Dermis microvascular lymphatic vessel endothelial cell (primary cell): ENCODE measurements at regions not wholly inside any gene's neighbourhood (a gene's known extent, or its start where the extent isn't known, plus 50 kb on each side); places are given as distances from the start of the nearest gene placed in this dataset.

Source experiments
- DNase-seq, 2 donors: peaks; one replicate each; pipeline versions ENCODE4 v3.0.0 to v3.0.0-alpha.2; 2010; ENCODE audit warnings: low read depth in 2 of 2

DNA sequence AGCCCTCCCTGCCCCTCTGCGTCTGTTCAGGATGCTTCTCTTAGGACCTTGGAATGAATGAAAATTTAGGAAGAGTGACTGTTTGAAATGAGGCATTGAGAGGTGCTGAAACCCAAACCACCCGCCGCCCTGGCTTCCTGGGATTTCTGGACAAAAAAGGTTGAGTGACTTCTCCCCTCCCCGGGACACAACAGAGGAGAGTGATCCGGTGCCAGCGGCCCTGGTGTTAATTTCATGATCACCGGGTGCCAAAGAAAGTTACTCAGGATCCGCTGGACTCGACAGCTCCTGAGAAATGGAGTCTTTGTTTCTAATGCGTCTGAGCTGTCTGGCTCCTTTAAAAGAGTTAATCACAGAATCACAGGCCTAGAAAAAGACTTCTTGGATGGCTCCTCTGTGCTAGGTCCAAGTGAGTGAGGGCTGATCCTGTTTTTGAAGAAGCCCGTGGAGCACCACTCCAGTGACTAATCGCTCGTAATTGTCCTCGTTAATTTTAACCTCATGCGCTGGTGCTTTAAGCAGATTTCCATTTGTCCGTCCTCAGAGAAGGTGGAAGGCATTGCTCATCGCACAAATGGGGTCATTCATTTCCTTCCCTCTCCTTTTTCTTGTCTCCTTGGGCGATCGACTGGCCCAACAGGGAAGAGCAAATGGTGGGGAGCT lies 144.4 kb upstream of the ZFHX3 start:
- DNase-seq: no peak

DNA sequence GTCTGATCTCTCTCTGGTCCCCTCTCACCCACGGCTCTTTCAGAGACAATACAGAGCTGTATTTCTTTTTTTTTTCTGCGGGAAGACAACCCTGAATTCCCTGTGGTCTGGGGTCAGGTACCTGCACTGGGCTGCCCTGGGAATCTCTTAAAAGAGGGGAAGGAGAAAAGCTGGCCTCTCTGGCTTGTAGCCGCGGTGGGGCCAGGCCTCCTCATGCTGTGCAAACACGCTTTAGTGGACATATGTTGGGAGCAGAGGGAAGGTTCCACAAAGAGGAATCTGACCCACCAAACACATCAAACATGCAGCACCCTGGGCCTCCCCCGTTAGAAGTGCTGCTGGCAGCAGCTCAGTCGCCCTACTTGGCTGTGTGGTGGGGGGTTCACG lies 143.7 kb upstream of the ZFHX3 start:
- DNase-seq: no peak

DNA sequence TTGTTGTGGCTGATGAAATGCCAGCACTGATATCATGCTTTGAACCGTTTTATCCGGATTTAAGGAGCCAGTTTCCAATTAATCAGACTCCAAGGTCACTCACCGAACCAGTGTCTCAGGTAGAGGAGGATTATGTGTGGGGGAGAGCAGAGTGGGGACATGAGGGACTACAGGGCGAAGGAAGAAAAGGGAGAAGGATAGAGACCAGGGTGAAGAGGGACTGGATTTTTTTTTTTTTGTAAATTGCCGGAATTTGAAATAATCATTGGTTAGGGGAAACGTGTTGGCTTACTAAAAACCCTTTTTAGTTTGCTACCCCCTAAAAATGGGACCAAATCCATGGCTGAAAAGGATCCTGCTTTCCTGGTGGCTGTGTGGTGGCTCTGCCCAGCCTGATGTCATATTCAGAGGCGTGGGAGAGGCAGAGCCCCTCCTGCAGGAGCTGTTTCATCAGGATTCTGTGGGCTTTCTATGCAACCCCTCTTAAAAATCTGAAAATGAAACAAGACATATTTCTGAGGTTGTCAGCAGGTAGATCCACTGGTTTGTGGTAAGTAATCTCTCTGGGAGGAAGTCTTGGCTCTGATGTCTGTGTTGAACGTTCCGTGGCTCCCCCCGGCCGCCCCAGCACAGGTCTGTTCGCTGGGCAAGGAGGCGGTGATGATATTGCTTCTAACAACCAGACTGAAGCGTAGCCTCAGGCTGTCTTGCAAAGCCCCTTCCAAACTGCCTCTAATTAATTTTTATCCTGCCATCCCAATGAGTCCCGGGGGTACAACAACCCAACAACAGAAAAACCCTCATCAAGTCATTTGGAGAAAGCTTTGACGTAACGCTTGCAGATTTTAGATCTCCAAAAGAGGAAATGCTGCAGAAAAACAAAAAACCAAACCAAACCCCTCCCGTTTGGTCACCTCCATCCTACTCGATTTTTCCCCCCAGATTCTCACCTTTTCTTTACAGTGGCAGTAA lies 143.0 kb upstream of the ZFHX3 start:
- no peak for DNase-seq

DNA sequence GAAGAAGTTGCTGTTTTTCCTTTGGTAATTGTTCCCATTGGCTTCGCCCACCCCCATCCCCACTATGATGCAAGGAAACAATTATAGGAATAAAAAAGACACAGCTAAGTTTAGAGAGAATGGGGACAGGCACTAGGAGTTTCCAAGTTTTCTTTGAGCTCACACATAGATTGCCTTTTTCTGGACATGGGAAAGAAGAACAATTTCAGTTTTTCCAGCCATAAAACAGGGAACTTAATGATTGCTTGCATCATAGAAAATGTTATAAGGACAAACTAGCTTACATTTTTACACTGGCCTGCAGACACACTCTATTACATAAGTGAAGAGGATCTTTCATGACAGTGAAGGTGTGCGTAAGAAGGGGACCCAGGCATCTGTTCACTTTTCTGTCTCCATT lies 142.3 kb upstream of the ZFHX3 start:
- DNase-seq: no peak

DNA sequence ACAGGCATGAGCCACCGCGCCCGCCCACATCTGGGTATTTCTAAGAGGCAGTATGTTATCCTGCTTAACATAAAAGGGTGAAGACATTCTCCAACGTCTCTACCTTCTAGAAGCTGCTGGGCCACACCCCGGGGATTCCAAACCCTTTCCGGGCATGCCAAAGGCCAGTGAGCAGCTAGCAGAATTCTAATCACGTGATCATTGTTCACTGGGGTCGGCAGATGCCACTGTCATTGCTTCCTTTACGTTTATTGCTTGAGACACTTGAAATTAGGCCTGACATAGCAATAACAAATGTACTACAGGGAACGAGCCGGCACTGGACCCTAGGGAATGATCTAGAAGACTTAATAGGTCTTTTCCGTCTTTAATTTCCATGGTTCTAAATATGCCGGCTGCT lies 141.2 kb upstream of the ZFHX3 start:
- DNase-seq: no peak

DNA sequence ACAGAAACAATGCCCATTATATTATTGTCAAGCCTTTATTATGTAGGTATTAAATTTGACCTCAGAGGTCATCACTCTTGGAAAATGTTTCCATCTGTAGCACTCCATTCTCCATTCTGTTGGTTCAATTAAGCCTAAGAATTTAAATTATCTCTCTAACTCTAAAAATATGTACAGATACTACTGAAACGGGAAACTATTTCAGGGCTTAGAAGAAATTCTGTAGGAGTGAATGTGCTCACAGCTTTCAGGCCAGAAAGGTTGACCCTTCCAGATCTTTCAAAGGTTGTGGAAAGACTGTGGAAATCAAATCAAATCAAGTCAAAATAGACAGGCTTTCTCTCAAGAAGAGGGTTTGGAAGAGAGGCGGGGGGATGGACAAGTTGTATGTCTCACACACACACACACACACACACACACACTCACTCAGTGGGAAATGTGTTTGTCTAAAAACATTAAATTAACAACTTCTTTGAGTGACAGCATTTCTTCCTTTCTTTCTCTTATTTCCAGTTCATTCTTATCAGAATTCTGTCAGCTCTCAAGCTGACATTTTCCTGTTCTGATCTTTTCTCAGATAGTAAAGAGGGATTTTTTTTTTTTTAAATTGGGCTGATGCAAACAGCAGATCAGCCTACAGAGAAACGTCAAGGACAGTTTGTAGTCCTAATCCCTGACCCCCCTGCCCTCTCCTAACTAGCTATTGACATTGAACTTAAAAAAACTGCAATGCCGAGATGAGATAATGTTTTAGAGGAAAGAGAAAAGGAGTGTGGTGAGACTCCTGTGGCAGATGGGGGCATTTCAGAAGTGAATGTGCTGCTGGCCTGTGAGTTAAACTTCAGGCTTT lies 139.0 kb upstream of the ZFHX3 start:
- DNase-seq: peak in 1 of 2 donors; percentile 14

DNA sequence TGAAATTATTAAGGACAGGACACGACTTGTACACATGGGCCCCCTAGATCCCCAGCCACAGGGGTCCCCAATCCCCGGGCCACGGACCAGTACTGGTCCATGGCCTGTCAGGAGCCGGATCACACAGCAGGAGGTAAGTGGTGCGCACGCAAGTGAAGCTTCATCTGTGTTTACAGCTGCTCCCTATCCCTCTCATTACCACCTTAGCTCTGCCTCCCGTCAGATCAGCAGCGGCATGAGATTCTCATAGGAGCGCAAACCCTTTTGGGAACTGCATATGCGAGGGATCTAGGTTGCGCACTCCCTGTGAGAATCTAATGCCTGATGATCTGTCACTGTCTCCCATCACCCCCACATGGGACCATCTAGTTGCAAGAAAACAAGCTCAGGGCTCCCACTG lies 137.8 kb upstream of the ZFHX3 start:
- no peak for DNase-seq

DNA sequence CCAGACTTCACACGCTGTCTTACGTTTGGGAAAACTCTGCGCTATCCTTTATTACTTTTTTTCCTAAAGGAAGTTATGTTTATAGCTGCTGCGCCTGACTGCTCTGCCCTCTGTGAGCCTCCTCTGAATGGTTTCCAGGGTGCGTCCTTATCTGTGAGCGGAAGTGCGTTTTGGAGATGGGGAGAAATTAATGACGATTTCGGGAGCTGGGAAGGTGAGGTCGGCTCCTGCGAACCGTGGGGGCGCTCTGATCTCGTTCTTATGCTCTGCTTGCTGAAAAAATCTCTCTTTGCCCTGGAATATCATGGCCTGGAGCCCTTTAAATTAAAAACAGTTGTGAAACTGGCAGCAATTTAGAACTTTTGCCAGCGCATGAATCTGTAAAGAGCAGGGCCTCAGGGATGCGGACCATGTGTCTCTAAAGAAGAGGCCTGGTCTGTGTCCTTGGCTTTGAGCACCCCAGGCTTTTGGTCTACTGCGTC lies 135.7 kb upstream of the ZFHX3 start:
- no peak for DNase-seq

DNA sequence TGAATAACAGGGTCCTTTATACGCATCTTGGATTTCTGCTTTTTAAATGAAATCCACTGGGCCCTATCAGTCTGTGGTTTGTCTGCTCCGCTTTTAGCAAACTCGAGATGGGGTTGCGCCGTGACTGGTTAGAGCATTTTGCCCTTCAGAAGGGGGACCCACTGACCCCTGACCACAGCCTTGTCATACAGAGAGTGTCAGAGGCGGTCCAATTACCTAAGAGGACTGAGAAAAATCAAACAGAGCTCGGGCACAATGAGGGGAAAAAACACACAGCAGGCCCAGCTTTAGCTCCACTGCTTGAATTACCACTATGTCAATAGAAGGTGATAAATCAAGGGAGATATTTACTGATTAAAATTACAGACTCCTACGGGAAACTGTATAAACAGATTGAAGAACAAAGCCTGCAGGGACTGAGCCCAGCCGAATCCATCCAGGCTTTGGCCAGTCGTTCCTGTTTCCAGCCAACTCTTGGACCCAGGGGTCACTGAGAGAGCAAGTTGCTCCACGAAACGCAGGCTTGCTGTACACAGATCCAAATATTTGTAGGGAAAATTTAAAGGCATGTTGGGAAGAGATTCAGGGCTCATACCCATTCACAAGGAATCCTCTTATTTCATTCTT lies 131.9 kb upstream of the ZFHX3 start:
- no peak for DNase-seq

DNA sequence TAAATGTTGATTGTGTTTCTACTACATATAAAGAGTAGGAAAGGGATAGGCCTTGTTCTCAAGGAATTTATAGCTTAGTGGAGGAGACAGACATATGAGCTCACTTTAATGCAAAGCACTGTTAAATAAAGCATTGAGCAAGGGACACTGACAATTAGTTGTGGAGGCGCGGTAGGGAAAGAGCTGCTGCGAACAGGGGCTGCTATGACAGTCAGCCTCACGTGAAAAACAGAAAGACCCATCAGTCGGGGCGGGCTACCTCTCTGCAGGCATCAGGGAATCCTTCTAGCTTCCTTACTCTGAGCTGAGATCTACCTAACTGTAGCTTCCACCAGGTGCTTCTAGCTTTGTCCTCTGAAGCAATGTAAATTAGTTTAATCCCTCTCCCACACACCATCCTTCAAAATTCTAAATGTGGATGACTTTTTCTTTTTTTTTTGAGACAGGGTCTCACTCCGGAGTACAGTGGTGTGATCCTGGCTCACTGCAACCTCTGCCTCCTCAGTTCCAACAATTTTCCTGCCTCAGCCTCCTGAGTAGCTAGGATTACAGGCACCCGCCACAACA lies 129.9 kb upstream of the ZFHX3 start:
- DNase-seq: no peak

DNA sequence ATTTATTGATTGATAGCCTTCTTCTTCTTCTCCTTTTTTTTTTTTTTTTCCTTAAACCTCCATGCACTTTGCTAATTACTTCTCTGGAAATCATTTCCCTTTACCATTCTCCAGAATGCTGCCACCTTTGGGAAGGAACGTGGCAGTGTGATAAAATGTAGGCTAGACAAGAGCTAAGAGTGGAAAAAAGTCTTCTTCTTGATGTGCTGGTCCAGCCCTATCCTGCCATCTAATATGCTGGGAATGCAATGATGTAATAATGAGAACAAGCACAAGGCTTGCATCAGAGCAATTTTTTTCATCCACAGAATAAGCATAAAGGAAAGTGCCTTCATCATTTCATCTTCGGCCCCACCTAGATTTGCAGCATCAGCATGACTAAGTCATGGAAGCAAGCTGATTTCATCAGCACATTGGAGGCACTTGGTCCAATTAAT lies 128.7 kb upstream of the ZFHX3 start:
- DNase-seq: peak in 1 of 2 donors; percentile 29

DNA sequence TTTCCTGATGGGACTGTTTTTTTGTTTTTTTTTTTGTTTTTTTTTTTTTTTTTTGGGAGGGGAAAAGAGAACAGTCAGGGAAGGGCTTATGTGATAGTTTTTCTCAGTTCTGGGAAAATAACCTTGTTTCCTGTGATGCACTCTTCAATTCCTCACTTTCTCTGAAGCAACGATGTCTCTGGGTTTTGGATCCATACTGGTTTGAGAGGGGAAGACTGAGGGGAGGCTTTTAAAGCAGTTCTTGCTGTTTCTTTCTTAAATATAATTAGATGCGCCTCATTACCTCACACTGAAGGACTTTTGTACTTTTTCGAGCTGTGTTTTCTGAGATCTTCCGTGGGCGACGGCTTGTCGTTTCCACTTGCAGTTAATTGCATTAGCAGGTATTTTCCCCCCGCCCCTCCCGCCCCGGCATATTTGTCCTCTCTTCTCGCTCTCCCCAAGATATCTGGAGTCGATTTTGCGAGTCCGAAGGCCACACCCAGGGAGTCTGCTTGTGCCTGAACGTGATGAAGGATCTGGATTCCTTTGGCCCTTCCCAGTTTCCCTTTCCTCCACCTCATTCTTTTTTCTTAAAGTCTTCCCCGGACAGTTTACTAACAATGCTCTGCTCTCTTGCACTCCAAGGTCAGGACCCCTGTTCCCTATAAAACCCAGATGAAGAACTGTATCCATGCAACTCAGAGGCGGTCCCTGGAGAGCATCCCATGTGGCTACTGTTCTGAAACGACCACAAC lies 125.2 kb upstream of the ZFHX3 start:
- DNase-seq: no peak

DNA sequence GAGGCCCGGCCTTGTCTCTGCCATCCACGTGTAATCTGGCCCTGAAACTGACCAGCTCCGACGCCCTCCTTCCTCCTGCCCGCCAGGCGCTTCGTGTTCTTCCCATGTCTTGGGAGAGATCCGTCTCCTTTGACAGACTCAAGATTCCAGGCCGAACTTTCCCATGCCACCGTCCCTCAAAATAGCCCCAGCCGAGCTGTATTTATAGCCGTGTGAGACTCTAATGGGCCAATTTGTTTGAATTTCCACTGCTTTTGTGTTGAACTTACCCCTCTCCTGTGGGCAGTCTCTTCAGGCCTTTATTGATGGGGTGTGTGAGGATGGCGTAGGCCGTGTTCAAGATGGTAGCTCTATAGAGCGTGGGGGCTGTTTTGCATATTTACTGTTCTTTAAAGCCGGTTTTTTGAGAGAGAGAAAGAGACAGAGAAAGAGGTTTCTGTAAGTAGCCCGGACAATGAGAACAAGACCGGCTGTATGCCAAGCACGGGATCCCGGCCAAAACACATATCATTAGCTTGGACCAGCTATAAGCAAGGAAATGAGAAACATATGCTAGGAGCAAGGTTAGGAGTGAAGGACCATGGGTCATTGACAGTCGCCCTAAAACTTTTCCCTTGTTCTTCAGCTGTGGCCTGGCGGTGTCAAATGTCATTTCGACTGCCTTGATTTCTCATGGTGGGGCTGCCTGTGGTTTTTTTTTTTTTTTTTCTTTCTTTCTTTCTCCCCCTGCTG lies 124.5 kb upstream of the ZFHX3 start:
- peak; percentile 92 to 97 for DNase-seq

DNA sequence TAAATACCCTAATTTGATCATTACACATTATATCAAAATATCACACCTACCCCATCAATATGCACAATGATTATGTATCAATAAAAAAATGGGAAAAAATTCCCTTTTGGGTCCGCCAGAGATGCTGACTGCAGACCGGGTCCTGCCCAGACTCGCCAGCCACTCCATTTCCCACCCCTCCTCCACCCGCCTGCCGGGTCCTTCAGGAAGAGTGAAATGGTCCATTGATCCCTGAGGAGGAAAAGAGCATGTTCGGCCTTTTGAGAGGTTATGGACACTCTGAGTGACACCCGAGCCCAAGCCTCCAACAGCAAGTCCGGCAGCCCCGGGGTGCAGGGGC lies 123.9 kb upstream of the ZFHX3 start:
- no peak for DNase-seq

DNA sequence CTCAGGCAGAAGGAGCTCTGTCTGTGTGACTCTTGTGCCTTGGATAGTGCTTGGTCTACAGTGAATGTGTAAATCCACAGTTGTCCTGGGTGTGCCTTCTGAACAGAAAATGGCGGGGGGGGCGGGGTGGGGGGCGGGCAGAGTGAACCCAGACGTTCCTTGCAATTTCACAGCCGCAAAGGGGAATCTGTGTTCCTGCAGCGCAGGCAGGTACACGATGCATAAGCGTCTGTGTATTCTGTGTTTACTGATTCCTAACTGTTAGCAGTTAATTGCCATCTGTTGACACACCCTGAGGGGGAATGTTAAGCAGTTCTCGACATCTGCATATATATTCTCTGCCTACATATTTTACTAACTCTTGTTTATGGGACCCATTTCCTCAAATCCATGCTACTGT lies 123.5 kb upstream of the ZFHX3 start:
- DNase-seq: no peak

DNA sequence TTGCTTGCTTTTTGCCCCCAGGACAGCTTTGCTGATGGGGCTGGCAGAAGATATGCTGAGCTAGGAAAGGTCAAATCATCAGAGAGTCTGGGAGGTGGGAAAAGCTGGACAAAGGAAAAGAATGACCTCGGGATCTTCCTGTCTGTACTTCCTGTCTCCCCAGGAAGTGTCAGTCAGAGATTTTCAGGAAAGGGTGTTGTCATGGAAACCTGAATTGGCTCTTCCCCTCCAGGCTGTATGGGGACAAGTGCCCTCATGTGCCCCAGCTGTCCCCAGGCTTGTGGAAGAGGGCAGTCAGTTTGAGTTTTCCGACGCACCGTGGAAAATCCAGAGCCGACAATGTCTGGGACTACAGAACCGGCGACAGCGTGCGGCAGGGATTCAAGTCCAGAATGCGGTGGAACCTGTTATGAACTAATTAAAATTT lies 122.7 kb upstream of the ZFHX3 start:
- peak; percentile 86 to 99 for DNase-seq

DNA sequence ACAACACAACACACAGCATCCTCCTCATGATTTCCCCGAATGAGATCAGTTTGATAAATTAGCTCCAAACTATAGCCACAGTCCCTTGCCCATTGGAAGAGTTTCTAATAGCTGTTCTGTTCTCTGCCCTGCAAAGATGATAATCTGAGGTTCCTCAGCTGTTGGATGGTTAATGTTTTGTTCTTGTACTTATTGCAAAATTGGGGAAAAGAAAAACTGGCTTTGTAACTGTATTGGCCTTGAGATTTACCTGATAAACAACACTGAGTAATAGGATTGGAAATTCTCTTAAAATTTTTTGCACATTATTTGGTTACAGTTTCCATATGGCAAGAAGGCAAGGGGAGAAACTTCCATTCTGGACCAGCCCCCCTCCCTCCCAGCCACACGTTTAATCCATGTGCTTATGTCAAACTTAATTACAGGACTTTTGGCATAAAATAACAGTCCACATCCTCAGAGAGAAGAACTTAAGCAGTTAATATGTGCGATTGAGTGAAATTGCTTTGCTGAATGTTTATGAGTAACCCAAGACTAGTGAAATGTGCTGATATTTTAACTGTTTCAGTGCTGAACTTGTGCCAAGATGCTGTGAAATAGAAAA lies 119.1 kb upstream of the ZFHX3 start:
- no peak for DNase-seq

DNA sequence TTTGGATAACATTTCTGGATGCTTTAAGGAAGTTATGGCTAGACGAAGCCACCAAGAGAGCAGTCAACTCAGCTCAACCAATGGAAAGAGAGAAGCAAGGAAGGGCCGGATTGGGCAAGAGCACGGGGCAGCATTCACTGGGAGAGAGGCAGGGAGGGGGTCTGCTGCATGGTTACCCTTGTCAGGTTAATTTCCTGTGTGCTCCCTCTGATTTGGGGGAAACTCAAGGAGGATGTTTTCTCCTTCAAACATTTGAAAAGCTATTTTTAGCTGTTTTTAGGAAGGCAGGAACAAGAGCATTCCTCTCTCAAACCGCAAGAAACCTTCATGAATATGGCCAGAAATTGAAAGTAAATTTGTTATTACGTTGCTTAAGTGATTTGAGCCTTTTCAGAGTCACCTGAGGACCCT lies 118.5 kb upstream of the ZFHX3 start:
- DNase-seq: no peak

DNA sequence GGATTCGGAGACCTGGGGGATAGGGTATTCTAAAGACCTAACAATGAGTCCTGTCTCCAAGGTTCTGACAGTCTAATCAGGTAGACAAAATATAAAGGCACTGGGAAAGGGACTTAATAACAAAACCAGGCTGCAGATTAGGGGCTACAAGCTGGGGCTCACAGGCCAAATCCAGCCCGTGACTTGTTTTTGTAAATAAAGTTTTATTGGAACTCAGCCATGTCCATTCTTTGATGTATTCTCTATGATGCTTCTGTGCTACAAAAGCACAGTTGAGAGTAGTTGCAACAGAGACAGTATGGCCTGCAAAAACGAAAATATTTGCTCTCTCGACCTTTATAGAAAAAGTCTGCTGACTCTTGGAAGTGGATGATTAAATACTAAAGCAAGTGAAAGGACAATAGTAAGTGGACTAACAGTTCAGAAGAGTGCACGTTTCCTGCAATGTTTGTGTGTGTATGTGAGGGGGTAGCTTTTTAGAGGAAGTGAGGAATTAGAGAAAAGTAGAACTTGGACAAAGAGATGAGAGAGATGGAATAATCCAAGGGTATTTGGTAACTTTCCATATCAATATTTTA lies 115.4 kb upstream of the ZFHX3 start:
- DNase-seq: peak; percentile 70 to 84
